Breast epithelium (tissue), 4 donors: ENCODE measurements at regions not wholly inside any gene's neighbourhood (a gene's known extent, or its start where the extent isn't known, plus 50 kb on each side); places are given as distances from the start of the nearest gene placed in this dataset.

Experiments
- DNase-seq, 2 donors: peaks; one replicate each; pipeline ENCODE4 v3.0.0-alpha.2; 2019; ENCODE audit warnings: low spot score in 2 of 2
- H3K27ac ChIP-seq, 2 donors: fragments of 200-600 bp; sonication (generic) in 1 of 2; one replicate each; pipeline ENCODE4 v1.5.1; 2016 to 2019; ENCODE audit warnings: mild to moderate bottlenecking in 1 of 2
- H3K27me3 ChIP-seq, 2 donors: fragments of 200-600 bp; sonication (generic) in 1 of 2; one replicate each; pipeline versions ENCODE4 v1.5.1 to v1.6.0; 2017 to 2019; ENCODE audit warnings: control low read depth in 1 of 2, mild to moderate bottlenecking in 1 of 2
- H3K36me3 ChIP-seq: fragments of 200-600 bp; one replicate; pipeline ENCODE4 v1.5.1; 2019
- H3K4me1 ChIP-seq, 2 donors: fragments of 200-600 bp; sonication (generic); one replicate each; pipeline ENCODE4 v1.5.1; 2016 to 2019; ENCODE audit warnings: control low read depth in 1 of 2
- H3K4me3 ChIP-seq, 3 donors: fragments of 200-600 bp; sonication (generic); 1 replicate in 2 of 3; 2 replicates in 1 of 3; pipeline ENCODE4 v1.5.1; 2016 to 2019; ENCODE audit warnings: mild to moderate bottlenecking in 3 of 3, moderate library complexity in 2 of 3
- H3K9me3 ChIP-seq, 2 donors: fragments of 200-600 bp; sonication (generic) in 1 of 2; one replicate each; pipeline ENCODE4 v1.5.1; 2016 to 2019; ENCODE audit warnings: control low read depth in 1 of 2
- CTCF ChIP-seq, 3 donors: fragments of 450-650 bp; IDR thresholded peaks; one replicate each; pipeline ENCODE4 v1.5.1; 2016 to 2017; ENCODE audit warnings: antibody characterized with exemption in 3 of 3, mild to moderate bottlenecking in 3 of 3, moderate library complexity in 3 of 3
- POLR2A ChIP-seq: fragments of 450-650 bp; IDR thresholded peaks from one replicate; pipeline ENCODE4 v1.6.1; 2016; ENCODE audit warnings: antibody characterized with exemption, mild to moderate bottlenecking, moderate library complexity
- POLR2AphosphoS5 ChIP-seq, 3 donors: sonication (generic); formaldehyde crosslinking; IDR thresholded peaks; one replicate each; pipeline ENCODE4 v1.6.1; 2017; ENCODE audit warnings: antibody characterized with exemption in 3 of 3
- intact Hi-C: fragments of 100-400 bp; cut with DNase I; formaldehyde crosslinking; loops from one replicate; pipeline ENCODE4 v1.15.1; 2023; ENCODE audit warnings: low total_unique reads

- Histone ChIP-seq H3K4me1 (no peaks in the 10 kb centered on the region), H3K27ac (no peak overlapping the region), H3K4me3 (no peak overlapping the region), H3K27me3 (no peaks in the 10 kb centered on the region), H3K9me3 (peaks cover 0 to 7% of the 10 kb centered on the region in 2 donors), H3K36me3 (no peaks in the 10 kb centered on the region)
- TF ChIP-seq POLR2A = no peak
- intact Hi-C loops = loop anchor here (5.0 kb wide), 1 partner anchor 95 kb away; no protein-coding TSS in a partner anchor
- DNase-seq = no peak
Measured at GRCh38 chr14:95437715-95438114, 78.7 kb downstream of the SYNE3 start.

- Histone ChIP-seq H3K4me3 (no peak overlapping the region), H3K36me3 (no peaks in the 10 kb centered on the region), H3K9me3 (peaks cover 0 to 7% of the 10 kb centered on the region in 2 donors), H3K27me3 (no peaks in the 10 kb centered on the region), H3K27ac (no peak overlapping the region), H3K4me1 (no peaks in the 10 kb centered on the region)
- DNase-seq = no peak
- intact Hi-C loops = loop anchor here (5.0 kb wide), 1 partner anchor 96 kb away; no protein-coding TSS in a partner anchor
- TF ChIP-seq POLR2A (no peak), CTCF (IDR thresholded peaks at IDR 0.05) (no peak), POLR2AphosphoS5 (IDR thresholded peaks at IDR 0.05) (no peak)
Measured at GRCh38 chr14:95436354-95436753, 80.1 kb downstream of the SYNE3 start.

GRCh38 chr14:95434121-95434520 lies 82.3 kb downstream of the SYNE3 start:
- H3K36me3 ChIP-seq = no peaks in the 10 kb centered on the region
- peaks cover 0 to 7% of the 10 kb centered on the region in 2 donors for H3K9me3 ChIP-seq
- no peak for DNase-seq
- H3K4me3 ChIP-seq = no peak overlapping the region
- intact Hi-C loops = no loop called here
- H3K27ac ChIP-seq = no peak overlapping the region
- H3K4me1 ChIP-seq = no peaks in the 10 kb centered on the region
- no peak for TF ChIP-seq POLR2AphosphoS5 (IDR thresholded peaks at IDR 0.05)
- TF ChIP-seq POLR2A = no peak
- TF ChIP-seq CTCF (IDR thresholded peaks at IDR 0.05) = no peak
- H3K27me3 ChIP-seq = no peaks in the 10 kb centered on the region

- Histone ChIP-seq H3K4me1 (no peaks in the 10 kb centered on the region), H3K36me3 (no peaks in the 10 kb centered on the region), H3K9me3 (peaks cover 0 to 7% of the 10 kb centered on the region in 2 donors), H3K27me3 (no peaks in the 10 kb centered on the region), H3K4me3 (no peak overlapping the region), H3K27ac (no peak overlapping the region)
- no peak for DNase-seq
- TF ChIP-seq CTCF (IDR thresholded peaks at IDR 0.05) (no peak), POLR2A (no peak), POLR2AphosphoS5 (IDR thresholded peaks at IDR 0.05) (no peak)
- intact Hi-C loops = no loop called here
Measured at GRCh38 chr14:95433094-95433478, 83.4 kb downstream of the SYNE3 start.

GRCh38 chr14:95432144-95433093 lies 84.0 kb downstream of the SYNE3 start:
- Histone ChIP-seq H3K27ac (peak overlapping the region; percentile 26 to 33), H3K9me3 (peaks cover 0 to 7% of the 10 kb centered on the region in 2 donors), H3K4me3 (no peak overlapping the region), H3K36me3 (no peaks in the 10 kb centered on the region), H3K4me1 (no peaks in the 10 kb centered on the region), H3K27me3 (no peaks in the 10 kb centered on the region)
- intact Hi-C loops = no loop called here
- DNase-seq = no peak
- TF ChIP-seq CTCF (IDR thresholded peaks at IDR 0.05) (peak; percentile 46 to 83 (median 80)), POLR2AphosphoS5 (IDR thresholded peaks at IDR 0.05) (peak in 1 of 3 donors; percentile 29), POLR2A (no peak)
